Osteocyte (in vitro differentiated cells): ENCODE measurements at regions not wholly inside any gene's neighbourhood (a gene's known extent, or its start where the extent isn't known, plus 50 kb on each side); places are given as distances from the start of the nearest gene placed in this dataset.

Experiments used
- DNase-seq: peaks from one replicate; pipeline ENCODE4 v3.0.0; 2021; ENCODE audit warnings: mixed read lengths; ENCODE audit not compliant: unreplicated experiment; ENCODE audit errors: extremely low spot score
- H3K27ac Mint-ChIP-seq: one replicate; pipeline ENCODE4 v1.8.0; 2021; ENCODE audit warnings: mild to moderate bottlenecking, mixed read lengths; ENCODE audit not compliant: unreplicated experiment
- H3K27me3 Mint-ChIP-seq: one replicate; pipeline ENCODE4 v1.8.0; 2021; ENCODE audit warnings: mixed read lengths; ENCODE audit not compliant: unreplicated experiment
- H3K36me3 Mint-ChIP-seq: one replicate; pipeline ENCODE4 v1.8.0; 2021; ENCODE audit warnings: mixed read lengths; ENCODE audit not compliant: unreplicated experiment
- H3K4me1 Mint-ChIP-seq: one replicate; pipeline ENCODE4 v1.8.0; 2021; ENCODE audit warnings: mixed read lengths; ENCODE audit not compliant: unreplicated experiment
- H3K4me3 Mint-ChIP-seq: one replicate; pipeline ENCODE4 v1.8.0; 2021; ENCODE audit warnings: mild to moderate bottlenecking, moderate library complexity, mixed read lengths; ENCODE audit not compliant: unreplicated experiment
- H3K9me3 Mint-ChIP-seq: one replicate; pipeline ENCODE4 v1.8.0; 2021; ENCODE audit warnings: mixed read lengths; ENCODE audit not compliant: unreplicated experiment
- TF ChIP-seq, protein P1 (sequence below): fragments of 200-600 bp; sonication (generic); IDR thresholded peaks from 2 replicates; pipeline ENCODE4 v1.5.0; 2021; ENCODE audit warnings: antibody characterized with exemption, mild to moderate bottlenecking, moderate library complexity

DNA sequence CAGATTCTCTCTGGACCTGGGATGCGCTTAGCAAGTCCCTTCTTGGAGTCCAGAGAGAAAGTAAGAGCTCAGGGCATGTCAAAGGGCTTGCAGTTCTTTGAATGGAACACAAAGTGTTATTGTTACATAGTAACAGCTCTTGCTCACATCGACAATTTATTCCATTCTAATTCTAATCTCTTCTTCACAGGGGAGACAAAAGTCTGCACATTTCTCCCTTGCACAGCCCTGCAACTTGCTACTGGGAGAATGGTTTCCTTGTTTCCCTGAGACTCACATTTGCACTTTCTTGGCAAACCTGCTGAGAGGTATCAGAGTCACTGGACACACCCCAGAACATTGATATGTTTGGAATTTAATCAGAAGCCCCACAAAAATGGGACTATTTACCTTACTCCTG is 209.9 kb upstream of the IGF1 start:
- TF ChIP-seq, protein P1, sequence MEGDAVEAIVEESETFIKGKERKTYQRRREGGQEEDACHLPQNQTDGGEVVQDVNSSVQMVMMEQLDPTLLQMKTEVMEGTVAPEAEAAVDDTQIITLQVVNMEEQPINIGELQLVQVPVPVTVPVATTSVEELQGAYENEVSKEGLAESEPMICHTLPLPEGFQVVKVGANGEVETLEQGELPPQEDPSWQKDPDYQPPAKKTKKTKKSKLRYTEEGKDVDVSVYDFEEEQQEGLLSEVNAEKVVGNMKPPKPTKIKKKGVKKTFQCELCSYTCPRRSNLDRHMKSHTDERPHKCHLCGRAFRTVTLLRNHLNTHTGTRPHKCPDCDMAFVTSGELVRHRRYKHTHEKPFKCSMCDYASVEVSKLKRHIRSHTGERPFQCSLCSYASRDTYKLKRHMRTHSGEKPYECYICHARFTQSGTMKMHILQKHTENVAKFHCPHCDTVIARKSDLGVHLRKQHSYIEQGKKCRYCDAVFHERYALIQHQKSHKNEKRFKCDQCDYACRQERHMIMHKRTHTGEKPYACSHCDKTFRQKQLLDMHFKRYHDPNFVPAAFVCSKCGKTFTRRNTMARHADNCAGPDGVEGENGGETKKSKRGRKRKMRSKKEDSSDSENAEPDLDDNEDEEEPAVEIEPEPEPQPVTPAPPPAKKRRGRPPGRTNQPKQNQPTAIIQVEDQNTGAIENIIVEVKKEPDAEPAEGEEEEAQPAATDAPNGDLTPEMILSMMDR: no peak
- Mint-ChIP-seq H3K27me3 (peaks cover 13% of the 10 kb centered on the region), H3K36me3 (no peaks in the 10 kb centered on the region), H3K27ac (no peak overlapping the region), H3K4me1 (no peaks in the 10 kb centered on the region), H3K4me3 (no peak overlapping the region), H3K9me3 (no peaks in the 10 kb centered on the region)
- DNase-seq: no peak

DNA sequence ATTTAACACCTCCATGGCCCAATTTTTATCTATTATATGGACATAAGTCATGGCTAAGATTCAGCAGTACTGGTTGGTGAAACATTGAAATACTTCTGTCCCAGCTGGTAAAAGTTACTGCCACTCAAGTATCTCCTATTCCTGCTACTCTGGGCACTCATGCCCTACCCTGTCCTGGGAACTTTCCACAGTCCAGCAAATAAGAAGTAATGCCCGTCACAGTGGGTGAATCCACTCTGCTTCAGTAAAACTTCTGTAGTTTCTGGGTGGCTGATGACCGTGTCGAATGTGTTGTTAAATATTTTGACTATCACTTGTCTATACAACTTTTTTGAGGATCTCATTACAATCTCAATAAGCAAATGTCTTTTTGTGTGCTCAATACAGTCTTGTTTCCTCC is 209.3 kb upstream of the IGF1 start:
- DNase-seq: no peak
- H3K4me3 Mint-ChIP-seq: no peak overlapping the region
- TF ChIP-seq, protein P1: no peak
- H3K4me1 Mint-ChIP-seq: no peaks in the 10 kb centered on the region
- H3K36me3 Mint-ChIP-seq: no peaks in the 10 kb centered on the region
- no peaks in the 10 kb centered on the region for H3K9me3 Mint-ChIP-seq
- H3K27ac Mint-ChIP-seq: no peak overlapping the region
- peaks cover 14% of the 10 kb centered on the region for H3K27me3 Mint-ChIP-seq

DNA sequence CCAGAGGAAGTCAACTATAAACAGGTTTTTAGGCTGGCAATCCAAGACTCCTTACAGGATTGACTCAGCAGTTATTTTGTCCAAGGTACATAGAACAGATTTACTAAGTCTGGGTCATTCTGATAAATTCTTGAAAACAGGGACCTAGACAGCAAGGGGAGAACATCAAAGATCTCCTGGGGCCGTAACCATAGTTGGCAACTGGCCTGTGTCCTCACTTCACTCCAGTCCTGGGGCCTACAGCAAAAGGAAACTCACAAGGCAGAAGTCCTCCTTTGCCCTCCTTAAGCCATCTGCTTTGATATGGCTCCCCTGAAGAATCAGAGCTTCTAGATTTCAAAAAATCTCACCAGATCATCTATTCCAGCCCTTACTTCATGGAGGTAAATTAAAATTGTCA is 207.2 kb upstream of the IGF1 start:
- H3K4me1 Mint-ChIP-seq: no peaks in the 10 kb centered on the region
- no peaks in the 10 kb centered on the region for H3K9me3 Mint-ChIP-seq
- TF ChIP-seq, protein P1: no peak
- H3K4me3 Mint-ChIP-seq: no peak overlapping the region
- H3K27ac Mint-ChIP-seq: no peak overlapping the region
- peaks cover 23% of the 10 kb centered on the region for H3K27me3 Mint-ChIP-seq
- no peaks in the 10 kb centered on the region for H3K36me3 Mint-ChIP-seq
- no peak for DNase-seq

DNA sequence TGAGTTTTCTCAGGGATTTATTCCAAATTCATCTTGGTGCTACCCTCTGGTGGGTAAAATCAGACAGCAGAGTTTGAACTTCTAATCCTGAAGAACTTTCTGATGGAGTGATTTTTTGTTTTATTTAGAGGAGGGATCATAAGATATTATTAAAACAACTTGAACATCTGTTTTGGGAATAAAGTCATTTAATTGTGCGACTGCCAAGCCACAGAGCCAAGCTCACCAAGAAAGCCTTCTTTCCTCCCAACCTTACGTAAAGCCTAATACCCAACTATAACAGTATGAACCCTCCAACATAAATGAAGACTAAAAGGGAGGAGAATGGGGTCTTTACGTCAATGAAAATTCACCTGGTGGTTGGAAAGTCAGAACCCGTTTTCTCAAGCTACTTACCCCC is 205.5 kb upstream of the IGF1 start:
- Mint-ChIP-seq H3K4me1 (no peaks in the 10 kb centered on the region), H3K36me3 (no peaks in the 10 kb centered on the region), H3K27me3 (peaks cover 24% of the 10 kb centered on the region), H3K27ac (no peak overlapping the region), H3K9me3 (no peaks in the 10 kb centered on the region), H3K4me3 (no peak overlapping the region)
- DNase-seq: no peak
- TF ChIP-seq, protein P1: no peak

DNA sequence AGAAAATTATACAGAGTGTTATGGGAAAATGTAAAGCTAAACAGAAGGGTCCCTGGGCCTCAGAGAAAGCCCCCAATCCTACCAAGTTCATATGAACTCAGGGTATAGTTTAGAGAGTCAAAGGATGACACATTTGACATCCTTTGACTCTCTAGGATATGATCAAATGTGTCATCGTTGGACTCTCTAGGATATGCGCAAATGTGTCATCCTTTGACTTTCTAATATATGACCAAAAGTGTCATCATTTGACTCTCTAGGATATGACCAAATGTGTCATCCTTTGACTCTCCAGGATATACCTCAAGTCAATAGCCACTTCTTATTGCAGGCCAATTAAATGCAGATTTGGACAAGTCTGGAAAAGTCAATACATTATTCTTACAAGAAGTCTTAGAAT is 204.8 kb upstream of the IGF1 start:
- no peaks in the 10 kb centered on the region for H3K9me3 Mint-ChIP-seq
- no peak overlapping the region for H3K27ac Mint-ChIP-seq
- H3K36me3 Mint-ChIP-seq: no peaks in the 10 kb centered on the region
- no peak overlapping the region for H3K4me3 Mint-ChIP-seq
- H3K4me1 Mint-ChIP-seq: no peaks in the 10 kb centered on the region
- TF ChIP-seq, protein P1: no peak
- DNase-seq: no peak
- H3K27me3 Mint-ChIP-seq: peaks cover 24% of the 10 kb centered on the region
